Activated naive CD8-positive, alpha-beta T cell treated with anti-CD3 and anti-CD28 coated beads for 36 hours (primary cell): ENCODE measurements at regions not wholly inside any gene's neighbourhood (a gene's known extent, or its start where the extent isn't known, plus 50 kb on each side); places are given as distances from the start of the nearest gene placed in this dataset.
A peak's percentile ranks its signal among the peaks of the same experiment; 100 is the strongest.
"Not testable (repeated sequence)": the region's sequence is repeated elsewhere in the genome, so short reads cannot be mapped to it uniquely, and the experiment has no call there.

Experiments used
- DNase-seq: peaks from one replicate; pipeline ENCODE4 v3.0.0; 2021
- H3K27ac Mint-ChIP-seq: one replicate; pipeline ENCODE4 v1.8.0; 2022; ENCODE audit warnings: mild to moderate bottlenecking, moderate library complexity, mixed read lengths
- H3K27me3 Mint-ChIP-seq: one replicate; pipeline ENCODE4 v1.8.0; 2022; ENCODE audit warnings: mild to moderate bottlenecking, mixed read lengths
- H3K36me3 Mint-ChIP-seq: one replicate; pipeline ENCODE4 v1.8.0; 2021; ENCODE audit warnings: mild to moderate bottlenecking, mixed read lengths
- H3K4me1 Mint-ChIP-seq: one replicate; pipeline ENCODE4 v1.8.0; 2021; ENCODE audit warnings: mixed read lengths
- H3K4me3 Mint-ChIP-seq: one replicate; pipeline ENCODE4 v1.8.0; 2022; ENCODE audit warnings: mild to moderate bottlenecking, moderate library complexity, mixed read lengths
- H3K9me3 Mint-ChIP-seq: one replicate; pipeline ENCODE4 v1.8.0; 2022; ENCODE audit warnings: mixed read lengths

- not testable (repeated sequence) for H3K27me3 Mint-ChIP-seq, H3K9me3 Mint-ChIP-seq, H3K27ac Mint-ChIP-seq, DNase-seq, H3K4me3 Mint-ChIP-seq, H3K36me3 Mint-ChIP-seq
- peaks cover 20% of the 10 kb centered on the region for H3K4me1 Mint-ChIP-seq
Measured at GRCh38 chr2:87446313-87446696, 301.6 kb upstream of the PLGLB2 start.

- not testable (repeated sequence) for H3K27me3 Mint-ChIP-seq, DNase-seq, H3K27ac Mint-ChIP-seq, H3K9me3 Mint-ChIP-seq, H3K36me3 Mint-ChIP-seq, H3K4me3 Mint-ChIP-seq
- H3K4me1 Mint-ChIP-seq: peaks cover 14% of the 10 kb centered on the region
Measured at GRCh38 chr2:87449462-87449980, 298.4 kb upstream of the PLGLB2 start.

DNA sequence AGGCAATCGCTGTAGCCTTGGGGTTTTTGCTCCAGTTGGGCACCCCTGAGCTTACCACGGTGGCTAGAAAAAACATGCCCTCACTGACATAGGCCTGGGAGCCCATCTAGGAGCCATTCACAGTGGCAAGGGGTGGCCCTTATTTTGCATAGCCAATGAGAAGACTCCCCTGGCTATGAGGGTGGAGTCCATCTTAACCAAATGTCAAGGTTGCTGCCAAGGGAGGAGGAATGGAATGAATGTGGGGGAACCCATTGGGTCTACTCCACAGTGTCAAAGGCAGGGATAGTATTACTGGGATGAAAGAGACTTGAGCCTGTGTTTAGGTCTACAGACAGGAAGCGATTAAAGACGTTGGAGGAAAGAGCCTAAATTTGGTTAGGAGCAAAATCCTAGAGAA is 295.7 kb upstream of the PLGLB2 start:
- not testable (repeated sequence) for DNase-seq, H3K27ac Mint-ChIP-seq, H3K27me3 Mint-ChIP-seq, H3K4me3 Mint-ChIP-seq, H3K4me1 Mint-ChIP-seq, H3K9me3 Mint-ChIP-seq, H3K36me3 Mint-ChIP-seq

DNA sequence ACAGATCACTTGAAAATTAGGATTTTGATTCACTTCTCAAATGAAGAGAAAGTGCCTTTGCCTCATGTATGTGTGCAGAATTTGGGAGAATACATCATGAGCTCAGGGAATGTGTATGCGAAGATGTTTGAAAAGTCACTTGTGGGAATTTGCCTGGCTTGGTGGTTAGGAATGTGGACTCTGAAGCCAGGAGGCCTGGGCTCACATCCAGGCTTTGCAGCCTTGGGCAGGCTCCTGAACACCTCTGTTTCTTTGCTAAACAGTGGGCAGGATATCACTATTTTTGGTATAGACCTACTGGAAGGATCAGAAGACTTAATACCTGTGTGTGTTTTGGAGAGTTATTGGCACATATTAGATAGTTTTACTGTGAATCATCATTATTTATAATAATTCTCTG is 295.0 kb upstream of the PLGLB2 start:
- H3K4me3 Mint-ChIP-seq, H3K4me1 Mint-ChIP-seq, H3K36me3 Mint-ChIP-seq, H3K9me3 Mint-ChIP-seq, H3K27ac Mint-ChIP-seq, DNase-seq, H3K27me3 Mint-ChIP-seq: not testable (repeated sequence)

DNA sequence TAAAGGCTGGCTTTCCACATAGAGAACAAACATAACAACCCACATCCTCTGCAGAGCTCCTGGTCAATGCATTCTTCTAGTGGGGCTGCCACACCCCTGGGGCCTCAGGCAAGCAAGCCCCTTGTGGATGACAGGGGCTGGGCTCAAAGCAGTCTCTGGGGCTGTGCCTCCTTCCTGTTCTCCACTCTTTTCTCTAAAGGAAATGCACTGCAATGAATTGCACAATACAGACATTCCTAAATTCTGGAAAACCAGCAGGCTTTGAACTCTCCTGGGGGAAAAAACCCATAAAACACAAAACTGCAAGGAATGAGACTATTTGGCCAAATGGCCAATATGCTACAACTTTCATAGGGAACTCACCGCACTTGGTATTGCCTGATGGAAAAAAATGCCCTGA is 293.9 kb upstream of the PLGLB2 start:
- not testable (repeated sequence) for H3K36me3 Mint-ChIP-seq, DNase-seq, H3K4me3 Mint-ChIP-seq, H3K9me3 Mint-ChIP-seq, H3K27me3 Mint-ChIP-seq, H3K27ac Mint-ChIP-seq
- peaks cover 10% of the 10 kb centered on the region for H3K4me1 Mint-ChIP-seq

DNA sequence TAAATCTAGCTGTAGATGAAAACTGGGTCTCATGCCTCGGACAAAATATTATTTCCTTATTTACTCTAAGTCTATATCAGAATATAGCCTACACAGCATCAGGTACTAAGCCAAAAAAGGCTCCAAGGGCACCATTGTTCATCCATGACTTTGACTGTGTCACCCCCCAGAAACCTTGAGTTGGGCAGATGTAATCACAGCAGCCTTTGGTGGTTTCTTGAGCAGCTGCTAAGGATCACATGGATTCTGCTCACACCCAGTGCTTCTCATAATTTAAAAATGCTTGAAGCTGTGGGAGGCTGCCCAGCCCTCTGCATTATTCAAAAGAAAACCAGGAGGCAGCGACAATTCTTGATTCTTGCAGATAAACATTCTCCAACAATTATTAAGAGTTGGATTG is 293.5 kb upstream of the PLGLB2 start:
- not testable (repeated sequence) for H3K27ac Mint-ChIP-seq, H3K4me3 Mint-ChIP-seq, H3K36me3 Mint-ChIP-seq, H3K27me3 Mint-ChIP-seq, DNase-seq, H3K9me3 Mint-ChIP-seq
- H3K4me1 Mint-ChIP-seq: peaks cover 10% of the 10 kb centered on the region

DNA sequence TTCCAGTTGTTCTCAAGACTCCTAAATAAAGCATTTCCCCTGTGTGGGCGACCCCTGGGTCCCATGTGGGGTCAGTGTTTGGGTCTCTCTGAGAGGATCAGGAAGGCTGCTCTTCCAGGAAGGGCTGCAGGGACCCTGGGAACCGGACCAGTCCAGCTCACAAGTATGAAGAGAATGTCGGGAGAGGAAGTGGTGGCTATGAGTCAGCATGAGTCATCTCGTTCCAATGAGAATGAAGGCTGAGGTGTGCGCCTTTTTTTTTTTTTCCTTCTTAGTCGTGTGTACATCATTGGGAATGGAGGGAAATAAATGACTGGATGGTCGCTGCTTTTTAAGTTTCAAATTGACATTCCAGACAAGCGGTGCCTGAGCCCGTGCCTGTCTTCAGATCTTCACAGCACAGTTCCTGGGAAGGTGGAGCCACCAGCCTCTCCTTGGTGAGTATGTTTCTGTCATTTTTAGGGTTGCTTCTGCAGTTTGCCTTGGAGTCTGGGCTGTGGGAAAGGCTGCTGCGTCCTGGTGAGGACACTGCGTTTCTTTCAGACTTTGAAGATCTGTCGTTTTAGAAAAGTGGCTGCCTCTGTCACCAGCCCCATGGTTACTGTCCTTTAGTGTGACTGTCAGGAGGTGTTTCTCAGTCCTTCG is 292.6 kb upstream of the PLGLB2 start:
- H3K27ac Mint-ChIP-seq, DNase-seq, H3K27me3 Mint-ChIP-seq, H3K9me3 Mint-ChIP-seq, H3K36me3 Mint-ChIP-seq: not testable (repeated sequence)
- Mint-ChIP-seq H3K4me3 (peak overlapping the region; percentile 64), H3K4me1 (peaks cover 10% of the 10 kb centered on the region)

DNA sequence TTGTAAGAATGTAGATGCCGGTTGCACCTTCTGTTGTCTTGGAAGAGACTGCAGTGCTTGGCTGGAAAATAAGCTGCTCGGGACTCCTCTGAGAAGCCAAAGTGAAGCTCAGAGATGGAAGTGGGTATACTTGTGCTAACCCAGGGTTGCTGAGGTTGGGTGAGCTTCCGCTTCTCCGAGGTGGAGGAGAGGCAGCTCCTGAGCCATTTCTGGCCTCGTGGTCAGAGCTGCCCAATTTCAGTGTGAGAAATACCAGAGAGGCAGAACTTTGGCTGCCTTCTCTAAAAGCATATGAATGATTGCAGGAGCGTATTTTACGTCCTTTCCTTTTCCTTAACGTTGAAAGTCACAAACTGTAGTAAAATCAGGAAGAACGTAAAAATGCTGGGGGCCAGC is 292.0 kb upstream of the PLGLB2 start:
- DNase-seq, H3K36me3 Mint-ChIP-seq, H3K27ac Mint-ChIP-seq, H3K9me3 Mint-ChIP-seq, H3K27me3 Mint-ChIP-seq: not testable (repeated sequence)
- H3K4me1 Mint-ChIP-seq: peaks cover 10% of the 10 kb centered on the region
- peak overlapping the region; percentile 64 for H3K4me3 Mint-ChIP-seq

GRCh38 chr2:87456477-87457128 is 291.3 kb upstream of the PLGLB2 start:
- not testable (repeated sequence) for H3K27me3 Mint-ChIP-seq, DNase-seq, H3K9me3 Mint-ChIP-seq, H3K36me3 Mint-ChIP-seq
- peak overlapping the region; percentile 79 for H3K27ac Mint-ChIP-seq
- H3K4me3 Mint-ChIP-seq: peak overlapping the region; percentile 77
- H3K4me1 Mint-ChIP-seq: peaks cover 10% of the 10 kb centered on the region

GRCh38 chr2:87457129-87457499 is 290.8 kb upstream of the PLGLB2 start:
- H3K36me3 Mint-ChIP-seq, H3K4me3 Mint-ChIP-seq, H3K9me3 Mint-ChIP-seq, DNase-seq, H3K27me3 Mint-ChIP-seq, H3K27ac Mint-ChIP-seq: not testable (repeated sequence)
- H3K4me1 Mint-ChIP-seq: peaks cover 10% of the 10 kb centered on the region

DNA sequence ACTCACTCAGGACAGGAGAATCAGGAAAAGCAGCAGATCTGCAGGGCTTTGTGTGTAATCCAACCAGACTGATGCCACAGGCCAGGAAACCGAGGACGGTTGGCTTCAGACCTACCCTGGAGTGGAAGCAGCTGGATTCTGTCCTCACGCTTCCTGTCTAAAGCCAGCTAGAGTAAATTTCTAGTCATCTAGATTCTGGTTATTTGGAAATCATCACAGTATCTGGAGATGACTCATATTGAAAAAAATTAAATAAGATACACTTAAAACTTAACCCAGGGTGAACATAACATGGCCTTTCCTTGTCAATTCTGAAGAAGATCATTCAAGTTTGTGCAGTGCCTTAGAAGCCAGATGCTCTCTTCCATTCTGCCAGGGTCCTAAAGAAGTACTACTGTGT is 288.9 kb upstream of the PLGLB2 start:
- Mint-ChIP-seq H3K27ac (peak overlapping the region; percentile 17), H3K4me3 (peak overlapping the region; percentile 69)
- not testable (repeated sequence) for H3K9me3 Mint-ChIP-seq, H3K4me1 Mint-ChIP-seq, DNase-seq, H3K27me3 Mint-ChIP-seq, H3K36me3 Mint-ChIP-seq

DNA sequence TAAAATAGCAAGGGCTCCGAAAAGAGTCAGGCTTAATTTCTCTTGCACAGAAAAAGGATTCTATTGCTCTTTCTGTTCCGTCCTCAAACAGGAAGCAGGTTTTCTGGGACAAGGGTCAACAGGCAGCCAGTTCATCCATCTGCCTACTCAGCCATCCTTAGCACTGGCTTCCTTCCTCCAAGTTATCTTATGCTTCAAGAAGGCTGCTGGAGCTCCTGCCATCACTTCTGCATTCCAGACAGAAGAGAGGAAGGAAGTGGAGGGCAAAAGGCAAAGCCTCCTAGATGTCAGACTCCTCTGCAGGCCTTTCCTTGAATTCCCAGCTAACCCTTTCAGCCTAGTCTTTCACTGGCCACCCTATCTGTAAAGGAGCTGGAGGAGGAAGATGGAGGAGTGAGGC is 287.8 kb upstream of the PLGLB2 start:
- not testable (repeated sequence) for H3K27me3 Mint-ChIP-seq, DNase-seq, H3K36me3 Mint-ChIP-seq, H3K27ac Mint-ChIP-seq, H3K4me3 Mint-ChIP-seq, H3K9me3 Mint-ChIP-seq
- H3K4me1 Mint-ChIP-seq: peaks cover 12% of the 10 kb centered on the region

DNA sequence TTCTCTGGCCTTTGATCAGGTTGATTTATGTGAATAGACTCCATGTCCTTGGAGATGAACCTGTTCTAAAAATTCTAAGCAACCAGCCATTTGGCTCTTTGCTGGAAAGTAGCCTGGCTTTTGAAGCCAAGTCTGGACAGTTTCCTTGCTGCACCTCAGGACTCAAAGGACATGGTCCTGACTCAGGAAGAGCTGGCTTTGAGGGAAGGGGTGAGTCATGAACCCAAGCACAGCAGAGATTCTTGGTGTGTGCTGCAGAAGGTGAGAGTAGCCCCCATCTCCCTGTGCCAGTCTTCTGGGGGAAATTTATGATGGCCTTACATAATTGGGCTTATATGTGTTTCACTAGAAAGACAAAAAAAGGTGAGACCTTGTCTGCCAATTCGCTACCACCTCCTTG is 287.2 kb upstream of the PLGLB2 start:
- peaks cover 14% of the 10 kb centered on the region for H3K4me1 Mint-ChIP-seq
- H3K27ac Mint-ChIP-seq, H3K4me3 Mint-ChIP-seq, H3K27me3 Mint-ChIP-seq, H3K9me3 Mint-ChIP-seq, DNase-seq: not testable (repeated sequence)
- peaks cover 11% of the 10 kb centered on the region for H3K36me3 Mint-ChIP-seq

DNA sequence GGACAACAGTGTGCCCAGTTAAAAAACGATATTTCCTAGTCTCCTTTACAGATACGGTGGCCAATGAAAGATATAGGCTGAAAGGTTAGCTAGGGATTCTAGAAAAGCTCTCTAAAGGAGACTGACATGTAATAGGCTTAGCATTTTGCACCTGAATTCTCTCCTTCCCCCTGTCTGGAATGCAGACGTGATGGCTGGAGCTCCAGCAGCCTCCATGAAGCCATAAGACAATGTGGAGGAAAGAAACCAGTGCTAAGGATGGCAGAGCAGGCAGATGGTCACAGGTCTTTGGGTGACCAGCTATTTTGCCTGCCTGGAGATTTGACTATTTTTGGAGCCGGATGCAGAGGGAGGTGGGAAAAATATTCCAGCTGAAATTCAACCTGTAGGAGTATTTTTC is 286.2 kb upstream of the PLGLB2 start:
- not testable (repeated sequence) for H3K9me3 Mint-ChIP-seq, DNase-seq, H3K27me3 Mint-ChIP-seq, H3K27ac Mint-ChIP-seq, H3K4me3 Mint-ChIP-seq
- Mint-ChIP-seq H3K4me1 (peaks cover 18% of the 10 kb centered on the region), H3K36me3 (peaks cover 14% of the 10 kb centered on the region)

- H3K4me3 Mint-ChIP-seq: not testable (repeated sequence)
Measured at GRCh38 chr2:87464219-87464618, 283.7 kb upstream of the PLGLB2 start.

GRCh38 chr2:87465730-87466129 is 282.2 kb upstream of the PLGLB2 start:
- H3K27ac Mint-ChIP-seq, H3K4me3 Mint-ChIP-seq, H3K9me3 Mint-ChIP-seq, DNase-seq, H3K27me3 Mint-ChIP-seq: not testable (repeated sequence)
- peaks cover 23% of the 10 kb centered on the region for H3K4me1 Mint-ChIP-seq
- H3K36me3 Mint-ChIP-seq: peaks cover 15% of the 10 kb centered on the region

More at GRCh38 chr2:87464219-87464618, 283.7 kb upstream of the PLGLB2 start:
- not testable (repeated sequence) for H3K9me3 Mint-ChIP-seq, H3K27ac Mint-ChIP-seq, H3K27me3 Mint-ChIP-seq, DNase-seq
- peaks cover 18% of the 10 kb centered on the region for H3K4me1 Mint-ChIP-seq
- H3K36me3 Mint-ChIP-seq: peaks cover 11% of the 10 kb centered on the region
